ENCODE measurements at regions not wholly inside any gene's neighbourhood (a gene's known extent, or its start where the extent isn't known, plus 50 kb on each side); places are given as distances from the start of the nearest gene placed in this dataset.
"Not testable (repeated sequence)": the region's sequence is repeated elsewhere in the genome, so short reads cannot be mapped to it uniquely, and the experiment has no call there.

DNA sequence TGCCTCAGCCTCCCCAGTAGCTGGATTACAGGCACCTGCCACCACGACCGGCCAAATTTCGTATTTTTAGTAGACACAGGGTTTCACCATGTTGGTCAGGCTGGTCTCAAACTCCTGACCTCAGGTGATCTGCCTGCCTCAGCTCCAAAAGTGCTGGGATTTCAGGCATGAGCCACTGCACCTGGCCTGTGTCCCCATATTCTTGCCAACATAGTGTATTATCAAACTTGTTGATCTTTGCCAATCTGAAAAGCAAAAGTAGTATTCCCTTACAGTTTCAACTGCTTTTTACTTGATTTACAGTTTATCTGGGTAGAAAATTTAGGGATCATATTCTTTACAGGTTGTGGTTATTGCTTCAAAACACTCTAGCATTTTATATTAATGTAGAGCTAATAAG, 524.9 kb downstream of the TTLL7 start:
- TF ChIP-seq, protein P1, sequence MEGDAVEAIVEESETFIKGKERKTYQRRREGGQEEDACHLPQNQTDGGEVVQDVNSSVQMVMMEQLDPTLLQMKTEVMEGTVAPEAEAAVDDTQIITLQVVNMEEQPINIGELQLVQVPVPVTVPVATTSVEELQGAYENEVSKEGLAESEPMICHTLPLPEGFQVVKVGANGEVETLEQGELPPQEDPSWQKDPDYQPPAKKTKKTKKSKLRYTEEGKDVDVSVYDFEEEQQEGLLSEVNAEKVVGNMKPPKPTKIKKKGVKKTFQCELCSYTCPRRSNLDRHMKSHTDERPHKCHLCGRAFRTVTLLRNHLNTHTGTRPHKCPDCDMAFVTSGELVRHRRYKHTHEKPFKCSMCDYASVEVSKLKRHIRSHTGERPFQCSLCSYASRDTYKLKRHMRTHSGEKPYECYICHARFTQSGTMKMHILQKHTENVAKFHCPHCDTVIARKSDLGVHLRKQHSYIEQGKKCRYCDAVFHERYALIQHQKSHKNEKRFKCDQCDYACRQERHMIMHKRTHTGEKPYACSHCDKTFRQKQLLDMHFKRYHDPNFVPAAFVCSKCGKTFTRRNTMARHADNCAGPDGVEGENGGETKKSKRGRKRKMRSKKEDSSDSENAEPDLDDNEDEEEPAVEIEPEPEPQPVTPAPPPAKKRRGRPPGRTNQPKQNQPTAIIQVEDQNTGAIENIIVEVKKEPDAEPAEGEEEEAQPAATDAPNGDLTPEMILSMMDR (IDR thresholded peaks at IDR 0.05): not testable (repeated sequence)
- TF ChIP-seq POLR2A (IDR thresholded peaks at IDR 0.05; ENCODE audit: low read depth); POLR2AphosphoS5 (IDR thresholded peaks at IDR 0.05): not testable (repeated sequence)
